Lower leg skin (tissue), 3 donors: ENCODE measurements at regions not wholly inside any gene's neighbourhood (a gene's known extent, or its start where the extent isn't known, plus 50 kb on each side); places are given as distances from the start of the nearest gene placed in this dataset.

ENCODE experiments used
- POLR2A ChIP-seq, 2 donors: fragments of 450-650 bp; IDR thresholded peaks; one replicate each; pipeline ENCODE4 v1.6.1; 2016 to 2017; ENCODE audit warnings: antibody characterized with exemption in 2 of 2, mild to moderate bottlenecking in 1 of 2, moderate library complexity in 1 of 2
- TF ChIP-seq, protein P1 (sequence below), 3 donors: fragments of 450-650 bp; IDR thresholded peaks; one replicate each; pipeline ENCODE4 v1.5.1; 2016; ENCODE audit warnings: antibody characterized with exemption in 3 of 3, mild to moderate bottlenecking in 3 of 3, moderate library complexity in 2 of 3

- TF ChIP-seq, protein P1, sequence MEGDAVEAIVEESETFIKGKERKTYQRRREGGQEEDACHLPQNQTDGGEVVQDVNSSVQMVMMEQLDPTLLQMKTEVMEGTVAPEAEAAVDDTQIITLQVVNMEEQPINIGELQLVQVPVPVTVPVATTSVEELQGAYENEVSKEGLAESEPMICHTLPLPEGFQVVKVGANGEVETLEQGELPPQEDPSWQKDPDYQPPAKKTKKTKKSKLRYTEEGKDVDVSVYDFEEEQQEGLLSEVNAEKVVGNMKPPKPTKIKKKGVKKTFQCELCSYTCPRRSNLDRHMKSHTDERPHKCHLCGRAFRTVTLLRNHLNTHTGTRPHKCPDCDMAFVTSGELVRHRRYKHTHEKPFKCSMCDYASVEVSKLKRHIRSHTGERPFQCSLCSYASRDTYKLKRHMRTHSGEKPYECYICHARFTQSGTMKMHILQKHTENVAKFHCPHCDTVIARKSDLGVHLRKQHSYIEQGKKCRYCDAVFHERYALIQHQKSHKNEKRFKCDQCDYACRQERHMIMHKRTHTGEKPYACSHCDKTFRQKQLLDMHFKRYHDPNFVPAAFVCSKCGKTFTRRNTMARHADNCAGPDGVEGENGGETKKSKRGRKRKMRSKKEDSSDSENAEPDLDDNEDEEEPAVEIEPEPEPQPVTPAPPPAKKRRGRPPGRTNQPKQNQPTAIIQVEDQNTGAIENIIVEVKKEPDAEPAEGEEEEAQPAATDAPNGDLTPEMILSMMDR (IDR thresholded peaks at IDR 0.05) = no peak
- TF ChIP-seq POLR2A (IDR thresholded peaks at IDR 0.05) = no peak
Measured at GRCh38 chr7:56218510-56218909, 102.3 kb upstream of the NUPR2 start.
